ENCODE measurements at regions not wholly inside any gene's neighbourhood (a gene's known extent, or its start where the extent isn't known, plus 50 kb on each side); places are given as distances from the start of the nearest gene placed in this dataset.

DNA sequence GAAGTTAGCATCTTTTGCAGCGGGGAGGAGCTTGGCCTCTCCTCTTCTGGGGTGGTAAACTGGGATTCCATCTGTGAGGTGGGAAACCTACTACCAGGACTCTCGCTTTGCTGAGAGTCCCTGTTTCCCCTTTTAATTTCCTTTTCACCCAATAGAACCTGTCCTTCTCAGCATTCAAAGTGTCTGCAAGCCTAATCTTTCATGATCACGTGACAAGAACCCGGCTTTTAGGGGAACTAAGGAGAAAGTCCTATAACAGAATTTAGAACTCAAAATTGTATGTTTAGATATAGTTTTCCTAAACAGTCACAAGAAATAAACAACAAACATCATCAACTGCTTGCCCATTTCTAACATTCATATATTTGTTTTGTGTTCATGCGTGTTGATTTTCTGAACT lies 103.6 kb upstream of the CDH19 start:
- TF ChIP-seq, protein P1, sequence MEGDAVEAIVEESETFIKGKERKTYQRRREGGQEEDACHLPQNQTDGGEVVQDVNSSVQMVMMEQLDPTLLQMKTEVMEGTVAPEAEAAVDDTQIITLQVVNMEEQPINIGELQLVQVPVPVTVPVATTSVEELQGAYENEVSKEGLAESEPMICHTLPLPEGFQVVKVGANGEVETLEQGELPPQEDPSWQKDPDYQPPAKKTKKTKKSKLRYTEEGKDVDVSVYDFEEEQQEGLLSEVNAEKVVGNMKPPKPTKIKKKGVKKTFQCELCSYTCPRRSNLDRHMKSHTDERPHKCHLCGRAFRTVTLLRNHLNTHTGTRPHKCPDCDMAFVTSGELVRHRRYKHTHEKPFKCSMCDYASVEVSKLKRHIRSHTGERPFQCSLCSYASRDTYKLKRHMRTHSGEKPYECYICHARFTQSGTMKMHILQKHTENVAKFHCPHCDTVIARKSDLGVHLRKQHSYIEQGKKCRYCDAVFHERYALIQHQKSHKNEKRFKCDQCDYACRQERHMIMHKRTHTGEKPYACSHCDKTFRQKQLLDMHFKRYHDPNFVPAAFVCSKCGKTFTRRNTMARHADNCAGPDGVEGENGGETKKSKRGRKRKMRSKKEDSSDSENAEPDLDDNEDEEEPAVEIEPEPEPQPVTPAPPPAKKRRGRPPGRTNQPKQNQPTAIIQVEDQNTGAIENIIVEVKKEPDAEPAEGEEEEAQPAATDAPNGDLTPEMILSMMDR (IDR thresholded peaks at IDR 0.05 in 4 of 5, conservative IDR thresholded peaks at IDR 0.05 in 1 of 5): no peak
- no peak for TF ChIP-seq POLR2A (IDR thresholded peaks at IDR 0.05)

All from gastrocnemius medialis (tissue), 4 donors.